H9 (cell line): ENCODE measurements at regions not wholly inside any gene's neighbourhood (a gene's known extent, or its start where the extent isn't known, plus 50 kb on each side); places are given as distances from the start of the nearest gene placed in this dataset.

Experiments
- DNase-seq: peaks from one replicate; pipeline ENCODE4 v3.0.0-alpha.2; 2017
- H2AFZ ChIP-seq: one replicate; pipeline ENCODE4 v1.6.1; 2013; ENCODE audit warnings: mild to moderate bottlenecking, low read length, control low read depth, moderate library complexity
- H2AK5ac ChIP-seq: 2 replicates; pipeline ENCODE4 v1.6.1; 2013; ENCODE audit warnings: low read length, control low read depth, mixed read lengths; ENCODE audit not compliant: insufficient read length
- H2BK120ac ChIP-seq: one replicate; pipeline ENCODE4 v1.6.1; 2013; ENCODE audit warnings: low read depth, mild to moderate bottlenecking, low read length, control low read depth, inconsistent platforms; ENCODE audit not compliant: poor library complexity, severe bottlenecking
- H2BK12ac ChIP-seq: 2 replicates; pipeline ENCODE4 v1.6.1; 2013; ENCODE audit warnings: low read length, control low read depth, mixed read lengths, low read depth; ENCODE audit not compliant: insufficient read length
- H2BK15ac ChIP-seq: 2 replicates; pipeline ENCODE4 v1.6.1; 2013; ENCODE audit warnings: low read depth, low read length, control low read depth
- H2BK20ac ChIP-seq: one replicate; pipeline ENCODE4 v1.6.1; 2013; ENCODE audit warnings: low read depth, mild to moderate bottlenecking, low read length, control low read depth, inconsistent platforms; ENCODE audit not compliant: poor library complexity, severe bottlenecking
- H2BK5ac ChIP-seq: 2 replicates; pipeline ENCODE4 v1.6.1; 2013; ENCODE audit warnings: low read length, control low read depth, mixed read lengths; ENCODE audit not compliant: insufficient read length
- H3K14ac ChIP-seq: 2 replicates; pipeline ENCODE4 v1.6.1; 2013; ENCODE audit warnings: low read length, control low read depth; ENCODE audit not compliant: insufficient read depth
- H3K18ac ChIP-seq: 2 replicates; pipeline ENCODE4 v1.6.1; 2013; ENCODE audit warnings: low read depth, mild to moderate bottlenecking, mixed read lengths, low read length, control low read depth; ENCODE audit not compliant: insufficient read length
- H3K23ac ChIP-seq: 2 replicates; pipeline ENCODE4 v1.6.1; 2013; ENCODE audit warnings: low read length, control low read depth, mixed read lengths, low read depth; ENCODE audit not compliant: insufficient read length
- H3K23me2 ChIP-seq: 2 replicates; pipeline ENCODE4 v1.6.1; 2013; ENCODE audit warnings: low read depth, mild to moderate bottlenecking, mixed read lengths, low read length, control low read depth; ENCODE audit not compliant: insufficient read length, poor library complexity, severe bottlenecking
- H3K27ac ChIP-seq: 2 replicates; pipeline ENCODE4 v1.5.1; 2013; ENCODE audit warnings: low read length, control low read depth, mixed read lengths, low read depth; ENCODE audit not compliant: insufficient read length
- H3K27me3 ChIP-seq: 2 replicates; pipeline ENCODE4 v1.6.1; 2013; ENCODE audit warnings: low read length, control low read depth, inconsistent platforms; ENCODE audit not compliant: insufficient read depth
- H3K4ac ChIP-seq: 2 replicates; pipeline ENCODE4 v1.6.1; 2013; ENCODE audit warnings: low read depth, mild to moderate bottlenecking, control low read depth, inconsistent platforms, low read length, moderate library complexity
- H3K4me1 ChIP-seq: 2 replicates; pipeline ENCODE4 v1.6.1; 2013; ENCODE audit warnings: low read length, control low read depth, inconsistent platforms; ENCODE audit not compliant: insufficient read depth
- H3K4me2 ChIP-seq: 2 replicates; pipeline ENCODE4 v1.6.1; 2013; ENCODE audit warnings: low read length, control low read depth, mixed read lengths; ENCODE audit not compliant: insufficient read length, insufficient read depth
- H3K56ac ChIP-seq: 2 replicates; pipeline ENCODE4 v1.6.1; 2013; ENCODE audit warnings: low read depth, mild to moderate bottlenecking, mixed read lengths, low read length, control low read depth; ENCODE audit not compliant: insufficient read length
- H3K79me1 ChIP-seq: 2 replicates; pipeline ENCODE4 v1.6.1; 2013; ENCODE audit warnings: low read depth, mild to moderate bottlenecking, moderate library complexity, low read length, control low read depth, inconsistent platforms; ENCODE audit not compliant: insufficient read depth, poor library complexity, severe bottlenecking
- H3K79me2 ChIP-seq: 2 replicates; pipeline ENCODE4 v1.6.1; 2013; ENCODE audit warnings: low read length, control low read depth, inconsistent platforms; ENCODE audit not compliant: insufficient read depth
- H3K9ac ChIP-seq: 2 replicates; pipeline ENCODE4 v1.6.1; 2013; ENCODE audit warnings: low read length, control low read depth, mixed read lengths; ENCODE audit not compliant: insufficient read length; ENCODE audit errors: extremely low read depth
- H3K9me3 ChIP-seq: one replicate; pipeline ENCODE4 v1.6.1; 2013; ENCODE audit warnings: low read depth, low read length, inconsistent platforms; ENCODE audit not compliant: control insufficient read depth
- H3T11ph ChIP-seq: one replicate; pipeline ENCODE4 v1.6.1; 2013; ENCODE audit warnings: mild to moderate bottlenecking, low read length, control low read depth, inconsistent platforms
- H4K20me1 ChIP-seq: one replicate; pipeline ENCODE4 v1.6.1; 2013; ENCODE audit not compliant: control insufficient read depth, insufficient read length, insufficient read depth
- H4K5ac ChIP-seq: 2 replicates; pipeline ENCODE4 v1.6.1; 2013; ENCODE audit warnings: low read depth, mild to moderate bottlenecking, mixed read lengths, low read length, control low read depth; ENCODE audit not compliant: insufficient read length
- H4K8ac ChIP-seq: replicated peaks from 2 replicates; pipeline ENCODE4 v1.6.1; 2013; ENCODE audit warnings: low read length, control low read depth, mixed read lengths, low read depth; ENCODE audit not compliant: insufficient read length
- H4K91ac ChIP-seq: 2 replicates; pipeline ENCODE4 v1.6.1; 2013; ENCODE audit warnings: low read depth, mild to moderate bottlenecking, moderate library complexity, mixed read lengths, low read length, control low read depth; ENCODE audit not compliant: insufficient read length
- H3K27ac Mint-ChIP-seq, 3 experiments: 2 replicates in 2 of 3; 3 replicates in 1 of 3; pipeline ENCODE4 v1.8.0; 2020 to 2021; ENCODE audit warnings: mixed read lengths in 3 of 3, mild to moderate bottlenecking in 1 of 3, moderate library complexity in 1 of 3
- H3K27me3 Mint-ChIP-seq: 2 replicates; pipeline ENCODE4 v1.8.0; 2021; ENCODE audit warnings: low read depth, mild to moderate bottlenecking, moderate library complexity, mixed read lengths
- H3K36me3 Mint-ChIP-seq, 3 experiments: 2 replicates in 2 of 3; 3 replicates in 1 of 3; pipeline ENCODE4 v1.8.0; 2020 to 2021; ENCODE audit warnings: low read depth in 3 of 3, mixed read lengths in 3 of 3; ENCODE audit not compliant: insufficient read depth in 1 of 3
- H3K4me1 Mint-ChIP-seq, 2 experiments: 2 replicates each; pipeline ENCODE4 v1.8.0; 2020; ENCODE audit warnings: mixed read lengths in 2 of 2
- H3K4me3 Mint-ChIP-seq, 2 experiments: 2 replicates in 1 of 2; 3 replicates in 1 of 2; pipeline ENCODE4 v1.8.0; 2020 to 2021; ENCODE audit warnings: mild to moderate bottlenecking in 2 of 2, mixed read lengths in 2 of 2, moderate library complexity in 1 of 2
- H3K9me3 Mint-ChIP-seq, 2 experiments: 2 replicates in 1 of 2; 3 replicates in 1 of 2; pipeline ENCODE4 v1.8.0; 2020; ENCODE audit warnings: mild to moderate bottlenecking in 2 of 2, mixed read lengths in 2 of 2, moderate library complexity in 1 of 2
- WGBS: extraction: QIAGEN DNeasy Blood & Tissue Kit; methylation state at CpG from one replicate; pipeline ENCODE4 v1.1.7; 2013; ENCODE audit warnings: missing lambda C conversion rate, low lambda C conversion rate, mixed read lengths; ENCODE audit not compliant: insufficient read length; ENCODE audit errors: extremely low coverage; 5-methylcytosine and 5-hydroxymethylcytosine counted together
- TF ChIP-seq, protein P1 (sequence below): fragments of 200-600 bp; sonication (generic); conservative IDR thresholded peaks from 3 replicates; pipeline ENCODE4 v1.8.0; 2021; ENCODE audit warnings: antibody characterized with exemption, mild to moderate bottlenecking

DNA sequence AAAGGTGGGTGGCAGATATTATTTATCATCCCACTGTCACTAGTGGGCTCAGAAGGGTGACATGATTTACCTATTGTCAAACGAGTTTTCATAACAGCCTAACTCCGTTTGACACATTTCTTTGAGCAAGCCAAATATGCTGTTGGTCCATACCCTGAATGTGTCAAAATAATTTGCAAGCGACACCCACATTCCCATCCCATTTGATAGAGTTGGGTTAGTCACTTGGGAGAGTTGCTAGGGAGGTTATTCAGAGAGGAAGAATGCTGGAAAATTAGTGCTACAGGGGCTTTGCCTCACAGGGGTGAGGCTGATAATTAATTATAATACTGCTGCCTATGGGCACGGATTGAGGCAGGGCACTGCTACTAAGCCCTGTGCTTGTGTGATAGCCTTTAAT lies 98.5 kb upstream of the FHIT start:
- H3K9me3 Mint-ChIP-seq, result no peaks in the 10 kb centered on the region
- H3K27me3 Mint-ChIP-seq, result no peaks in the 10 kb centered on the region
- Histone ChIP-seq H4K91ac (no peak overlapping the region), H2AK5ac (no peak overlapping the region), H3K79me1 (no peaks in the 10 kb centered on the region), H2BK20ac (no peak overlapping the region), H2BK5ac (no peak overlapping the region), H3K4me1 (no peaks in the 10 kb centered on the region), H3T11ph (no peak overlapping the region), H3K9ac (no peak overlapping the region), H4K5ac (no peak overlapping the region), H3K56ac (no peak overlapping the region), H3K27me3 (no peaks in the 10 kb centered on the region), H2BK12ac (no peak overlapping the region), H3K9me3 (no peaks in the 10 kb centered on the region), H3K18ac (no peak overlapping the region), H2AFZ (no peak overlapping the region), H4K8ac (no peak overlapping the region), H3K23me2 (no peaks in the 10 kb centered on the region), H3K23ac (no peak overlapping the region), H4K20me1 (no peaks in the 10 kb centered on the region), H3K4ac (no peak overlapping the region), H3K79me2 (peaks cover 2% of the 10 kb centered on the region; the same call in 1 of the 2 replicates), H3K14ac (no peak overlapping the region), H3K4me2 (no peak overlapping the region), H2BK120ac (no peak overlapping the region), H2BK15ac (no peak overlapping the region), H3K27ac (no peak overlapping the region)
- WGBS, result no CpG with 5 or more reads among the region's 4 CpGs
- H3K4me3 Mint-ChIP-seq, result no peak overlapping the region
- H3K4me1 Mint-ChIP-seq, result peaks cover 2% of the 10 kb centered on the region in 2 experiments
- TF ChIP-seq, protein P1, sequence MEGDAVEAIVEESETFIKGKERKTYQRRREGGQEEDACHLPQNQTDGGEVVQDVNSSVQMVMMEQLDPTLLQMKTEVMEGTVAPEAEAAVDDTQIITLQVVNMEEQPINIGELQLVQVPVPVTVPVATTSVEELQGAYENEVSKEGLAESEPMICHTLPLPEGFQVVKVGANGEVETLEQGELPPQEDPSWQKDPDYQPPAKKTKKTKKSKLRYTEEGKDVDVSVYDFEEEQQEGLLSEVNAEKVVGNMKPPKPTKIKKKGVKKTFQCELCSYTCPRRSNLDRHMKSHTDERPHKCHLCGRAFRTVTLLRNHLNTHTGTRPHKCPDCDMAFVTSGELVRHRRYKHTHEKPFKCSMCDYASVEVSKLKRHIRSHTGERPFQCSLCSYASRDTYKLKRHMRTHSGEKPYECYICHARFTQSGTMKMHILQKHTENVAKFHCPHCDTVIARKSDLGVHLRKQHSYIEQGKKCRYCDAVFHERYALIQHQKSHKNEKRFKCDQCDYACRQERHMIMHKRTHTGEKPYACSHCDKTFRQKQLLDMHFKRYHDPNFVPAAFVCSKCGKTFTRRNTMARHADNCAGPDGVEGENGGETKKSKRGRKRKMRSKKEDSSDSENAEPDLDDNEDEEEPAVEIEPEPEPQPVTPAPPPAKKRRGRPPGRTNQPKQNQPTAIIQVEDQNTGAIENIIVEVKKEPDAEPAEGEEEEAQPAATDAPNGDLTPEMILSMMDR, result no peak
- H3K27ac Mint-ChIP-seq, result no peak overlapping the region
- no peaks in the 10 kb centered on the region for H3K36me3 Mint-ChIP-seq
- no peak for DNase-seq
